Fibroblast of gingiva (primary cell): ENCODE measurements at regions not wholly inside any gene's neighbourhood (a gene's known extent, or its start where the extent isn't known, plus 50 kb on each side); places are given as distances from the start of the nearest gene placed in this dataset.

Experiments
- DNase-seq: peaks from one replicate; pipeline ENCODE4 v3.0.0-alpha.2; 2011; ENCODE audit warnings: low read depth

DNA sequence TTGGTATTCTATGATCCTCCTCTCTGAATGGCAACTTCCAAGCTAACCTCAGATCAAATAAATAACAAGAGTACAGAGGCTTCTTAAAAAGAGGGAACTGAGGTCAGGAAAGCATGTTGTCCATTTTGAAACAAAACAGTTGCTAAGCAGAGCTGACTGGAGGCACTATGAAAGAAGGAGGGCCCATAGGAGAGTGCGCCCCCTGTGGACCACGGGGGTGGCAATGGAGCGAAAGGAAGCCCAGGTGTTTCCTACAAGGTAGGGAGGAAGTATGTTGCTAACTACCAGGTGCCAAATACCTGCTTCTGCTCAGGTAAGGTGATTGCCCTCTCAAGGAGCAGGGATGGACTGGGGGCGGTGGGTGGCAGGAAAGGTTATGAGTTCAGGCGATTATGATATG is 101.8 kb upstream of the MAST4 start:
- DNase-seq = no peak

- no peak for DNase-seq
These were observed 97.4 kb upstream of the MAST4 start for GRCh38 chr5:66498791-66499207.

DNA sequence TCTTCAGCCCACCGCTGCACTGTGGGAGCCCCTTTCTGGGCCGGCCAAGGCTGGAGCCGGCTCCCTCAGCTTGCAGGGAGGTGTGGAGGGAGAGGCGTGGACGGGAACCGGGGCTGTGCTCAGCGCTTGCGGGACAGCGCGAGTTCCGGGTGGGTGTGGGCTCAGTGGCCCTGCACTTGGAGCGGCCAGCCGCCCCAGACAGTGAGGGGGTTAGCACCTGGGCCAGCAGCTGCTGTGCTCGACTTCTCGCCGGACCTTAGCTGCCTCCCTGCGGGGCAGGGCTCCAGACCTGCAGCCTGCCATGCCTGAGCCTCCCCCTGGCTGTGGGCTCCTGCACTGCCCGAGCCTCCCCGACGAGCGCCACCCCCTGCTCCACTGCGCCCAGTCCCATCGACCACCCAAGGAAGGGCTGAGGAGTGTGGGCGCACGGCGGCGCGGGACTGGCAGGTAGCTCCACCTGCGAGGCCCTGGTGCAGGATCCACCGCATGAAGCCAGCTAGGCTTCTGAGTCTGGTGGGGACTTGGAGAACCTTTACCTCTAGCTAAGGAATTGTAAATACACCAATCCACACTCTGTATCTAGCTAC is 92.9 kb upstream of the MAST4 start:
- no peak for DNase-seq

DNA sequence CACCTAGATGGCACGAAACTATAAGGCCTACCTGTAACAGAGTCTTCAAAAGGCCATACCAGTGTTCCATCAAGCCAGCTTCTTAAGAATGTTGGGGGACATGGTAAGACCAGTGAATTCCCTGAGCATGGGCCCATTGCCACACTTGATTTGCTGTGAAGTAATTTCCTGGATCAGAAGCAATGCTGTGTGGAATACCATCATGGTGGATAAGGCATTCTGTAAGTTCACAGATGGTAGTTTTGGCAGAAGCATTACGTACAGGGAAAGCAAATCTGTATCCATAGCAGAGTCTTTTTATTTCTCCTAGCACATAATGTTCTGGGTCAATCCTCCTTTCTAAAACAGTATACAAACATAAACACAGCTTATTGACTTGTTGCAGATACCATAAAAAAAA is 89.1 kb upstream of the MAST4 start:
- DNase-seq = no peak

DNA sequence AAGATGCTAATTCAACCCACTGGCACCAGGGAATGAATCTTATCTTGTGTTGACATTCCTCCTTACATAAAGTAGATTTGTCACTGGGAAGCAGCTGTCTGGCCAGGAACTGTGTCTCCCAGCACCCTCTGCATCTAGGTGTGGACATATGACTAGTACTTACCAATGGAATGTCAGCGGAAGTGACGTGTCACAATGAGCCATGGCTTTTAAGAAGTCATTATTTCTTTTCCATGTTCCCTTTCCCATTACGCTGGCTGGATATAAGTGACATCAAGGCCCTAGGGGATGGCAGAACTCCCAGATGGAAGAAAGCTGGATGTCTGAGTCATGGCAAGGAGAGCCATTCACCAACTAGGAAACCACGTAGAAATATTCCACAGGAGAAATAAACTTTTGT is 84.7 kb upstream of the MAST4 start:
- DNase-seq = no peak

- DNase-seq = no peak
These were observed 83.1 kb upstream of the MAST4 start for GRCh38 chr5:66513130-66513529.

DNA sequence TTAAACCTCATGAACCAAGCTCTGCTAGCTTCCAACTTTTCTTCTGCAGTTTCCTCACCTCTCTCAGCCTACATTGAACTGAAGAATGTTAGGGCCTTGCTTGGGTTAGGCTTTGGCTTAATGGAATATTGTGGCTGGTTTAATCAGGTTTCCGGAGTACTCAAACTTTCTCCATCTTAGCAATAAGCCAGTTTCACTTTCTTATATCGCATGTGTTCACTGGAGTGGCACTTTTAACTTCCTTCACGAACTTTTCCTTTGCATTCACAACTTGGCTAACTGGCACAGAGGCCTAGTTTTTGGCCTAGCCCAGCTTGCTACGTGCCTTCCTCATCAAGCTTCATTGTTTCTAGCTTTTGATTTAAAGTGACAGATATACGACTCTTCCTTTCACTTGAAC is 81.0 kb upstream of the MAST4 start:
- DNase-seq = no peak

DNA sequence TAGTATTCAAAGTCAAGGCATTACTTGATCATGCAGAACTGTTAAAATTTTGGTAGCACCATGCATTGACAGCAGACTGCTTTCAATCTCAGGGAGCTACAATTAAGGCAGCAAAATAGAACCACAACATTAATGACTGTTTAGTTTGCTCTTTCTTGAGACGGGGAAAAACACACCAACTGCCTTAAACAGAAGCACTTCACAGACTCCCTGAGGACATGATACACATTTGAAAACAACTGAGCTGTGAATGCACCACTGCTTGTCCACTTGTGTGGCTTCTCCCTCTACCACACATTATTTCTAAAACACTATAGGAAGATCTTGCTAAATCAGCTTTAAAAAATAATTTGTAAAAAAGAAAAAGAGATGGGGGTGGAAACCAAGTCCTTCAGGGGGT is 79.6 kb upstream of the MAST4 start:
- no peak for DNase-seq

DNA sequence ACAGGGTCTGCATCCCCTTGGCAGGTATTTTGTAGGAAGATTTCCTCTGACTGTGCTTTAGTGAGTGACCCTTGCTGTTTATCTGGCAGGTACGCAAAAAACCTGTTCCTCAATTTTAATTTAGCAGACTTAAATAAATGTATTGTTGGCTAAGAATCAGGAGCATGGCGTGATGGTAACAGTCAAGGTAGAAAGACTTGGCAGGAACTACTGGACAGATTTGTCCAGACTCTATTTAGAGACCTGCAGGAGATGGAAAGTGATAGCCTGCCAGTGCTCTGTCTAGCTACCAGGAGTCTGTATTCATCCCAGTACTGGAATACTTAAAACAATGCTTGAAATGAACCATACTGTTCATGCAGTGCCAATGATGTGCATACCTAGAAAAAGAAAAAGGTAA is 78.8 kb upstream of the MAST4 start:
- no peak for DNase-seq

GRCh38 chr5:66518052-66518451 is 78.1 kb upstream of the MAST4 start:
- no peak for DNase-seq

DNA sequence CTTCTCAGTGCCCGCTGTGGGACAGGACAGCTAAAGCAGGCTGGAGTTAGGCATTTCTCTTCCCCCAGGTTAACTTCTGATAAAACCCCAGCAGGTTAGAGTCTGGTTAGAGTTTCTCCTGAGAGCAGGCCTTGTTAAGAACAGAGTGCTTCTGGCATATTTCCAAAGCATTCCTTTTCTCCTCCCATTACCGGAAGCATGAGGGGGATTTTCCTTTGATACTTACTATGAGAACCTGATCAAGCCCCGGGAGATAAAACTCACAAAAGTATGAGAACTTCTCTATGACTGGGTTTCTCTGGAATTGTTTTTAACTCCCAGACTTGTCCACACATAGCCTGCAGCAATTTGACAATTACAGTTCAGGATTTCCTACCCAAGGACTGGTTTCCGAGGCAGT is 77.4 kb upstream of the MAST4 start:
- no peak for DNase-seq

DNA sequence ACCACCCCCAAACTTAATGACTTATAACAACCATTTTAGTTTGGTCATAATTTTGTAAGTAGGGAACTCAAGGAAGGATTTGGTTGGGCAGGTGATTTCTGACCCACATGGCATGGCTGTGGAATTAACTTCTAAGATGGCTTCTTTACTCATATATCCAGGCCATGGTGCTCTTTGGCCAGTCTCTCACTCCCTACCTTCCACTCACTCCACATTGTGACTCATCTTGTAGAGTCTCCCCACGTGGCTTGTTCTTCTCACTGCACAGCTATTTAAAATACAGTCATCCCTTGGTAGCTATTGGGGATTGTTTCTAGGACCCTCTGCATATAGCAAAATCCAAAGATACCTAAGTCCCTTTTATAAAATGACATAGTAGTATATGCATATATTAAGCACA is 76.6 kb upstream of the MAST4 start:
- DNase-seq = no peak

DNA sequence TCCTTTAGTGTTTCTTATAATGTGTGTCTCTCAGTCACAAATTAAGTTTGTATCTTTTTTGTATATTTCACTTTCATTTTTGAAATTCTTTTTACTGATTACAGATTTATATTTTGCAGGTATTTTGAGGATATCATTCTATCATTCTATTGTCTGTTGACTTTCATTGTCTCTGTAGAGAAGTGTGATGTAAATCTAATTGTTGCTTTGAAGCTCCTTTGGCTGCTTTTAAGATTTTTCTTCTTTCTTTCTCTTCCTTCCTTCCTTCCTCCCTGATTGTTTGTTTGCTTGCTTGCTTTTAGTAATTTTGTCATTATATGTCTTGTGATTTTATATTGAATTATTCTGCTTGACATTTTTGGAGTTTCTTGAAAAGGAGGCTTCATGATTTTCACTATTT is 75.3 kb upstream of the MAST4 start:
- no peak for DNase-seq

- no peak for DNase-seq
These were observed 68.6 kb upstream of the MAST4 start for GRCh38 chr5:66527478-66528035.

DNA sequence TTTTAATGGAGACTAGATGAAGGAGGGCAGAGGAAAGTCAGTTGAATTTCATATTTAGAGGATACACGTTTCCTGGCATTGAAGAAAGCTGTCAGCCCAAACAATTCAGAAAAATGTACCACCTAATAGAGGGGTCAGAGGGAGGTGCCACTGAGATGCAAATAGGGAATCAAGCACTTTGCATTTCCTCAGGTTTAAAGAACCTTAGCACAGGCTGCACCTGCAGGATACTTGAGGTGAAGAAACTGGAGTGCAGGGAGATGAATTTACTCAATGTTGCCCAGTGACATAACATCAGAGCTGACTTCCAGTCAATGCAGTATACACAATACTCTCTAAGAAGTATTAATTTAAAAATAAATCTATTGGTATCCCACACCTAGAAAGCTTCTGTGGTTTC is 67.0 kb upstream of the MAST4 start:
- no peak for DNase-seq

DNA sequence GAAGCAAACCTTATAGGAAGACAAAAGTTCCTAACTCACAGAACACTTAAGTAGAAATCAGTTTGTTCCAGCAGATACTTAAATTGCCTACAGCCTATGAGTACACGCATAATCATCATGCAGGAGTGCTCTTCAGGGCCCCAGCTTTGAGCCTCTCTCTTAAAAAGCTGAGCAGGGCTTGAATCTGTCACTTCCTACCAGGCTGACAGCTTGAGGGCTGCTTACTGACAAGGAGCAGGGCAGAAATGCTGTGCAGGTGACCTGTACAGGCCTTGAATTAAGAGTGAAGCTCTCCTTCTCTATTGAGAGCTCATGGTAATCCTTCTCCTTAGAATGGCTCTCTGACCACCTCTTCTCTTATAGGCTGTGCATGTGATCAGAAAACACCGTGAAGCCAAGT is 66.5 kb upstream of the MAST4 start:
- no peak for DNase-seq

DNA sequence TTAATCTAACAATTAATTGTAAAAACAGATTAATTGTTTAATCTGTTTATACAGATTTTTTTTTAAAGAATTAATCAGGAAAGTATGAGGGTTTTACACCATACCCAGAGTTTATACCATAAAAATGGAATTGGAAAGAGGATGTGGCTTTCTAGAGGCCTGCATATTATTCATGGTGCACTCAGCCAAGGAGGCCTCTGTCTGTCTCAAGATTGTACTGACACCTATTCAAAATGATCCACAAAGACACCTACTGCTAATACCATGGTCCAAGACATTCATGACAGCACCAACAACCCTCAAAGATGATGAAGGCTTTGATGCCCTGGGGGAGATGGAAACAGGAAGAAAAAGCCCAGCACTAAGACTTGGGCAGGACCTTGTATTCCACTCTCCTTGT is 58.1 kb upstream of the MAST4 start:
- DNase-seq = no peak

GRCh38 chr5:66538531-66538930 is 57.7 kb upstream of the MAST4 start:
- no peak for DNase-seq

- no peak for DNase-seq
These were observed 56.1 kb upstream of the MAST4 start for GRCh38 chr5:66540078-66540477.

DNA sequence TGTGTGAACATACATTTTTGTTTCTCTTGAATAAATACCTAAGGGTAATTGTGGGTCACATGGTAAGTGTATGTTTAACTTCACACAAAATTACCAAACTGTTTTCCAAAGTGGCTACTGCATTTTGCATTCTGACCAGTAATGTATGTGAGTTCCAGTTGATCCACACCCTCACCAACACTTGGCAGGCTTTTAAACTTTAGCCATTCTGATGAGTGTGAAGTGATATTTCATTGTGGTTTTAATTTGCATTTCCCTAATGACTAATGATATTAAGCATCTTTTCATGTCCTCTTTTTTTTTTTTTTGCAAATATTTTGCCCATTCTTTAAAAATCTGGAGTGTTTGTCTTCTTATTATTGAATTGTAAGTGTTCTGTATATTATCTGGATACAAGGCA is 53.5 kb upstream of the MAST4 start:
- no peak for DNase-seq
